ENCODE measurements at regions not wholly inside any gene's neighbourhood (a gene's known extent, or its start where the extent isn't known, plus 50 kb on each side); places are given as distances from the start of the nearest gene placed in this dataset.
"Not testable (repeated sequence)": the region's sequence is repeated elsewhere in the genome, so short reads cannot be mapped to it uniquely, and the experiment has no call there.

- DNase-seq (ENCODE audit: low spot score) = peak; percentile 20
Observed at GRCh38 chr13:112261924-112262323, 114.2 kb upstream of the SPACA7 start.

GRCh38 chr13:112263152-112263551, 113.0 kb upstream of the SPACA7 start:
- no peak for DNase-seq (ENCODE audit: low spot score)

GRCh38 chr13:112267660-112268059, 108.5 kb upstream of the SPACA7 start:
- DNase-seq (ENCODE audit: low spot score) = no peak

GRCh38 chr13:112270951-112271350, 105.2 kb upstream of the SPACA7 start:
- DNase-seq (ENCODE audit: low spot score) = no peak

GRCh38 chr13:112286733-112287132, 89.4 kb upstream of the SPACA7 start:
- not testable (repeated sequence) for DNase-seq (ENCODE audit: low spot score)

- no peak for DNase-seq (ENCODE audit: low spot score)
Observed at GRCh38 chr13:112320303-112320702, 55.9 kb upstream of the SPACA7 start.

GRCh38 chr13:112322557-112322956, 53.6 kb upstream of the SPACA7 start:
- no peak for DNase-seq (ENCODE audit: low spot score)

- DNase-seq (ENCODE audit: low spot score) = peak; percentile 47
Observed at GRCh38 chr13:112324116-112324515, 52.0 kb upstream of the SPACA7 start.

GRCh38 chr13:112325142-112325808, 50.9 kb upstream of the SPACA7 start:
- no peak for DNase-seq (ENCODE audit: low spot score)

GRCh38 chr13:112325920-112326645, 50.1 kb upstream of the SPACA7 start:
- DNase-seq (ENCODE audit: low spot score) = no peak

All from ecto neural progenitor cell (in vitro differentiated cells).